ENCODE measurements at regions not wholly inside any gene's neighbourhood (a gene's known extent, or its start where the extent isn't known, plus 50 kb on each side); places are given as distances from the start of the nearest gene placed in this dataset.
"Not testable (repeated sequence)": the region's sequence is repeated elsewhere in the genome, so short reads cannot be mapped to it uniquely, and the experiment has no call there.

DNA sequence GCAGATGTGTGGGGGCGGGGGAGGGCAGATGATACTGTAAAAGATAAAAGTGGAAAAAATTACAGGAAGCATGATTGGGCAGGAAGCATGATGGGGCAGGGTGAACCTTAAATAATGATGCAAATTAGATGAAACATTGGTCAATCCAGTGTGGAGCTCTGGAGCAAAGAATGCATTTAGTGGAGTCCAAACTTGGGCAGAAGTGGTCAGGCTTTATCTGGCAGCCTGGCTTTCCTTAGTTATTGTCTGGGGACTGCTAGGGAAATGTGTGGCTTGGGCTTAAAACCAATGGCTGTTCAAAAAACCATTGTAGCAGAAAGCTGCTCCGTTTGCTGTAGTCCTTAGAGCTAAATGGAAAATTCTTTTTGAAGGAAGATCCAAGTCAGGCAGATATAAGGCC is 1077.3 kb upstream of the MIR17HG start:
- no peaks in the 10 kb centered on the region for H3K36me3 Mint-ChIP-seq

DNA sequence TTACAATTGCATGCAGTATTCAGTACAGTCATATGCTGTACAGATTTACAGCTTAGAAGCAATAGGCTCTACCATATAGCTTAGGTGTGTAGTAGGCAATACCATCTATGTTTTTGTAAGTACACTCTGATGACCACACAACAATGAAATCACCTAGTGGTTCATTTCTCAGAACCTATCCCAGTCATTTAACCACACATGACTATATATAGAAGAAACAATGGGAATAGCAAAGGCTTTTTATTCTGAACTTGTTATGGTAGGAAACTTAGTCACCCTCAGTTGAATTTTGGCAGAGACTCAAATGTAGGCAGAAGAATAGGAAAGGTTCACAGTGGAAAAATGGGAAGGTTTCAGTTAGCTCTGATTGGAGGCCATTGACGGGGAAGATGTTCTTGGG is 1075.1 kb upstream of the MIR17HG start:
- Mint-ChIP-seq H3K36me3 (no peaks in the 10 kb centered on the region), H3K27ac (no peak overlapping the region)
- DNase-seq (ENCODE audit: extremely low spot score, unreplicated experiment): no peak

More for the DNA sequence above, 1077.3 kb upstream of the MIR17HG start:
- H3K9me3 Mint-ChIP-seq: peaks cover 5% of the 10 kb centered on the region
- no peak for DNase-seq (ENCODE audit: extremely low spot score, unreplicated experiment)
- no peak overlapping the region for H3K27ac Mint-ChIP-seq
- H3K4me3 Mint-ChIP-seq: no peak overlapping the region
- no peaks in the 10 kb centered on the region for H3K27me3 Mint-ChIP-seq
- TF ChIP-seq, protein P1, sequence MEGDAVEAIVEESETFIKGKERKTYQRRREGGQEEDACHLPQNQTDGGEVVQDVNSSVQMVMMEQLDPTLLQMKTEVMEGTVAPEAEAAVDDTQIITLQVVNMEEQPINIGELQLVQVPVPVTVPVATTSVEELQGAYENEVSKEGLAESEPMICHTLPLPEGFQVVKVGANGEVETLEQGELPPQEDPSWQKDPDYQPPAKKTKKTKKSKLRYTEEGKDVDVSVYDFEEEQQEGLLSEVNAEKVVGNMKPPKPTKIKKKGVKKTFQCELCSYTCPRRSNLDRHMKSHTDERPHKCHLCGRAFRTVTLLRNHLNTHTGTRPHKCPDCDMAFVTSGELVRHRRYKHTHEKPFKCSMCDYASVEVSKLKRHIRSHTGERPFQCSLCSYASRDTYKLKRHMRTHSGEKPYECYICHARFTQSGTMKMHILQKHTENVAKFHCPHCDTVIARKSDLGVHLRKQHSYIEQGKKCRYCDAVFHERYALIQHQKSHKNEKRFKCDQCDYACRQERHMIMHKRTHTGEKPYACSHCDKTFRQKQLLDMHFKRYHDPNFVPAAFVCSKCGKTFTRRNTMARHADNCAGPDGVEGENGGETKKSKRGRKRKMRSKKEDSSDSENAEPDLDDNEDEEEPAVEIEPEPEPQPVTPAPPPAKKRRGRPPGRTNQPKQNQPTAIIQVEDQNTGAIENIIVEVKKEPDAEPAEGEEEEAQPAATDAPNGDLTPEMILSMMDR (conservative IDR thresholded peaks at IDR 0.05): no peak
- no peaks in the 10 kb centered on the region for H3K4me1 Mint-ChIP-seq (ENCODE audit: unreplicated experiment)

DNA sequence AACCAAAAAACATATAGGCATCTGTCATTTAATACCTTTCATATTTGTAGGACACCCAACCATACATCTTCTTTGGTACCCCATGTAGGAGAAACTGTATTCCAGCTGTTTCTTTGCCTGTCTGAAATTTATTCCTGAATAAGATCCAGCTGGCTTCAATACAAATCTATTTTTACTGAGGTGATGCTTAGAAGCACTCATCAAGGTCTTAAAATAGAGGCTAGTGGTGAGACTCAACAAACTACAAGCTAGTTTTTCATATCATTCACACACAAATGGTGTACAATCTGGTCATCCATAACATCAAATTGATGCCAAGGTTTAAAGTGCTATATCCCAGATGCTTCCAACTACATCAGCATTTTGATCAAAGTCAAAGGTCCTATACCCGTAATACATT is 1071.3 kb upstream of the MIR17HG start:
- peaks cover 5% of the 10 kb centered on the region for H3K9me3 Mint-ChIP-seq
- H3K4me3 Mint-ChIP-seq: no peak overlapping the region
- no peaks in the 10 kb centered on the region for H3K27me3 Mint-ChIP-seq
- no peaks in the 10 kb centered on the region for H3K36me3 Mint-ChIP-seq
- TF ChIP-seq, protein P1 (conservative IDR thresholded peaks at IDR 0.05): no peak
- no peak overlapping the region for H3K27ac Mint-ChIP-seq
- H3K4me1 Mint-ChIP-seq (ENCODE audit: unreplicated experiment): no peaks in the 10 kb centered on the region
- DNase-seq (ENCODE audit: extremely low spot score, unreplicated experiment): no peak

More for the DNA sequence above, 1075.1 kb upstream of the MIR17HG start:
- TF ChIP-seq, protein P1 (conservative IDR thresholded peaks at IDR 0.05): no peak
- no peaks in the 10 kb centered on the region for H3K27me3 Mint-ChIP-seq
- H3K9me3 Mint-ChIP-seq: peaks cover 5% of the 10 kb centered on the region
- H3K4me3 Mint-ChIP-seq: no peak overlapping the region
- H3K4me1 Mint-ChIP-seq (ENCODE audit: unreplicated experiment): no peaks in the 10 kb centered on the region

DNA sequence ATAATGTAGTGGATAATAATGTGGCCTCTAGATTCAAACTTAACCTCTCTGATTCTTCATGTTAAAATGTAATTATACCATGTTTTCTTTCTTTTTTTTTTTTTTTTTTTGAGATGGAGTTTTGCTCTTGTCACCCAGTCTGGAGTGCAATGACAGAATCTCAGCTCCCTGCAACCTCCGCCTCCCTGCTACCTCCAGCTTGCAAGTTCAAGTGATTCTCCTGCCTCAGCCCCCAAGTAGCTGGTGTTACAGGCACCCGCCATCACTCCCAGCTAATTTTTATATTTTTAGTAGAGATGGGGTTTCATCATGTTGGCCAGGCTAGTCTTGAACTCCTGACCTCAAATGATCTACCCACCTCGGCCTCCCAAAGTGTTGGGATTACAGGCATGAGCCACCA is 1069.3 kb upstream of the MIR17HG start:
- DNase-seq (ENCODE audit: extremely low spot score, unreplicated experiment); H3K4me3 Mint-ChIP-seq; H3K9me3 Mint-ChIP-seq; H3K36me3 Mint-ChIP-seq; H3K27me3 Mint-ChIP-seq; H3K4me1 Mint-ChIP-seq (ENCODE audit: unreplicated experiment); H3K27ac Mint-ChIP-seq: not testable (repeated sequence)

DNA sequence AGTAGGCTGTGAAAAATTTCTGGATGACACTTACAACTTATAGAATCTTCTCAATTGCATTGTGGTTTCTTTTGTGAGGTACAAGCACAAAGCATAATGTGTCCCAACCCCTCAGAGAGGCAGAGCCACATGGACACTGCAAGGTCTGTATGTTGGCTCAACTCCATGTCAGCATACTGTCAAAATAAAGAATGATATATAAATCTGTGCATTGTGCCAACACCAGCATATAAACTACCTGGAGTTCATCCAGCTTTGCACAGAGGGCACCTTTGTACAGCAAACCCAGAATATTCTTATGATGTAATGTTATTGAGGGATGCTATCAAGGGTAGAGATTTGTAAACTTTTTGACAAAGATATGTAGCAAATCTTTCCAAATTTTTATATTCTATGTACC is 1065.8 kb upstream of the MIR17HG start:
- H3K9me3 Mint-ChIP-seq: no peaks in the 10 kb centered on the region
- DNase-seq (ENCODE audit: extremely low spot score, unreplicated experiment): no peak
- no peaks in the 10 kb centered on the region for H3K4me1 Mint-ChIP-seq (ENCODE audit: unreplicated experiment)
- H3K4me3 Mint-ChIP-seq: no peak overlapping the region
- H3K27ac Mint-ChIP-seq: no peak overlapping the region
- H3K36me3 Mint-ChIP-seq: no peaks in the 10 kb centered on the region
- H3K27me3 Mint-ChIP-seq: no peaks in the 10 kb centered on the region
- TF ChIP-seq, protein P1 (conservative IDR thresholded peaks at IDR 0.05): no peak

DNA sequence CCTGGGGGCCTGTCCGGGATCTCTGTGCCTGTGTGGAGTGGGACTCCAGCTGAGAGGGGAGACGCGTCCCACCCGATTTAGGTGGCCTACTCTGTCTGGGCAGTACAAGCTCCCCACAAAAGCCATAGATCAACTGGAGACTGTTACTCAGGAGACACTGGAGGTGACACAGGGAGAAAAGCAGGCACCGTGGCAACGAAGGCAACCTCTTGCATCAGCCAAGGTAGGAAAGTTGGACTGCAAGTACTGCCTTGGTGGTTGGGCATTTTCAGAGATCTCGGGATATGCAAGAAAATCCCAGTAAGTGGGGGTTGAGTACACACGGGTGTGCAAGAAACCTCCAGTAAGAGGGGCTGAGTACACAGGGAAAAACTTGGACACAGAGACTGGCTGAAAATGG is 1060.0 kb upstream of the MIR17HG start:
- TF ChIP-seq, protein P1 (conservative IDR thresholded peaks at IDR 0.05): no peak
- H3K4me3 Mint-ChIP-seq: no peak overlapping the region
- H3K9me3 Mint-ChIP-seq: peaks cover 5% of the 10 kb centered on the region
- peaks cover 3% of the 10 kb centered on the region for H3K4me1 Mint-ChIP-seq (ENCODE audit: unreplicated experiment)
- no peaks in the 10 kb centered on the region for H3K36me3 Mint-ChIP-seq
- no peak for DNase-seq (ENCODE audit: extremely low spot score, unreplicated experiment)
- peak overlapping the region; percentile 48 for H3K27ac Mint-ChIP-seq
- no peaks in the 10 kb centered on the region for H3K27me3 Mint-ChIP-seq

Data from type B pancreatic cell (in vitro differentiated cells).